RPMI8226 (cell line): ENCODE measurements at regions not wholly inside any gene's neighbourhood (a gene's known extent, or its start where the extent isn't known, plus 50 kb on each side); places are given as distances from the start of the nearest gene placed in this dataset.

Experiments used
- DNase-seq: peaks from one replicate; pipeline ENCODE4 v3.0.0-alpha.2; 2015

- no peak for DNase-seq
Measured at GRCh38 chr4:152269448-152270191, 266.3 kb downstream of the FBXW7 start.

- no peak for DNase-seq
Measured at GRCh38 chr4:152267811-152268210, 268.1 kb downstream of the FBXW7 start.

- DNase-seq = no peak
Measured at GRCh38 chr4:152266831-152267480, 268.9 kb downstream of the FBXW7 start.

GRCh38 chr4:152265149-152265621, 270.7 kb downstream of the FBXW7 start:
- DNase-seq = no peak

GRCh38 chr4:152264106-152264505, 271.8 kb downstream of the FBXW7 start:
- DNase-seq = no peak

- DNase-seq = no peak
Measured at GRCh38 chr4:152259866-152260265, 276.0 kb downstream of the FBXW7 start.

GRCh38 chr4:152258804-152259708, 276.8 kb downstream of the FBXW7 start:
- no peak for DNase-seq

GRCh38 chr4:152258391-152258790, 277.5 kb downstream of the FBXW7 start:
- no peak for DNase-seq

GRCh38 chr4:152257601-152258066, 278.3 kb downstream of the FBXW7 start:
- DNase-seq = no peak

GRCh38 chr4:152256996-152257395, 278.9 kb downstream of the FBXW7 start:
- no peak for DNase-seq

- no peak for DNase-seq
Measured at GRCh38 chr4:152255437-152255836, 280.5 kb downstream of the FBXW7 start.

- DNase-seq = no peak
Measured at GRCh38 chr4:152248347-152248746, 287.5 kb downstream of the FBXW7 start.

GRCh38 chr4:152247271-152247975, 288.5 kb downstream of the FBXW7 start:
- DNase-seq = no peak

- no peak for DNase-seq
Measured at GRCh38 chr4:152246659-152247058, 289.2 kb downstream of the FBXW7 start.

- DNase-seq = no peak
Measured at GRCh38 chr4:152245680-152246079, 290.2 kb downstream of the FBXW7 start.

GRCh38 chr4:152244659-152245058, 291.2 kb downstream of the FBXW7 start:
- no peak for DNase-seq

- no peak for DNase-seq
Measured at GRCh38 chr4:152243896-152244595, 291.8 kb downstream of the FBXW7 start.

GRCh38 chr4:152243206-152243605, 292.7 kb downstream of the FBXW7 start:
- DNase-seq = no peak

GRCh38 chr4:152240232-152240631, 295.7 kb downstream of the FBXW7 start:
- no peak for DNase-seq

GRCh38 chr4:152239216-152239615, 296.7 kb downstream of the FBXW7 start:
- DNase-seq = no peak

GRCh38 chr4:152236519-152237056, 299.3 kb downstream of the FBXW7 start:
- no peak for DNase-seq

- DNase-seq = no peak
Measured at GRCh38 chr4:152235718-152236117, 300.2 kb downstream of the FBXW7 start.
